Endothelial cell of umbilical vein (primary cell): ENCODE measurements at regions not wholly inside any gene's neighbourhood (a gene's known extent, or its start where the extent isn't known, plus 50 kb on each side); places are given as distances from the start of the nearest gene placed in this dataset.

ENCODE experiments used
- BruUV-seq: library from RNA; stranded (reverse); fragments of 400-500 nt; replicated peaks from 2 replicates; lab custom pipeline; 2021; lab: Mats Ljungman, UMichigan
- CTCF ChIA-PET: fragments of 300-600, 350-600 bp; sonication (Branson Sonifier 250); formaldehyde crosslinking; loops from one replicate; lab custom pipeline; 2021; ENCODE audit warnings: antibody characterized with exemption, inconsistent platforms; lab: Charles Lee
- POLR2A ChIA-PET: fragments of 300-600, 350-600 bp; sonication (Branson Sonifier 250); formaldehyde crosslinking; loops from one replicate; lab custom pipeline; 2021; ENCODE audit warnings: antibody characterized with exemption, inconsistent platforms; lab: Charles Lee
- DNase-seq: peaks from one replicate; pipeline ENCODE4 v3.0.0-alpha.2; 2011; ENCODE audit warnings: low read depth, low spot score
- FAIRE-seq: peaks from 2 replicates; lab custom pipeline; 2011; peaks lifted over from hg19 to GRCh38; lab: Jason Lieb, UNC
- H2AFZ ChIP-seq: 2 replicates; pipeline ENCODE4 v1.6.0; 2012; ENCODE audit warnings: low read depth, low read length, control low read depth, inconsistent platforms
- H3K27ac ChIP-seq: 2 replicates; pipeline ENCODE4 v1.5.1; 2011; ENCODE audit warnings: low read depth, mild to moderate bottlenecking, control low read depth, low read length, moderate library complexity; ENCODE audit not compliant: insufficient read depth
- H3K27me3 ChIP-seq, 2 experiments: 2 replicates each; pipeline versions ENCODE4 v1.6.0 to v1.6.1; 2011; ENCODE audit warnings: low read length in 2 of 2, mixed read lengths in 1 of 2; ENCODE audit not compliant: control insufficient read depth in 2 of 2, insufficient read depth in 2 of 2
- H3K36me3 ChIP-seq, 2 experiments: 2 replicates in 1 of 2; 3 replicates in 1 of 2; pipeline ENCODE4 v1.5.1; 2011; ENCODE audit warnings: low read length in 2 of 2, mild to moderate bottlenecking in 1 of 2, moderate library complexity in 1 of 2; ENCODE audit not compliant: control insufficient read depth in 2 of 2, insufficient read depth in 2 of 2; ENCODE audit errors: extremely low read depth in 1 of 2
- H3K4me1 ChIP-seq: 3 replicates; pipeline ENCODE4 v1.5.1; 2011; ENCODE audit warnings: mild to moderate bottlenecking, low read length; ENCODE audit not compliant: control insufficient read depth, insufficient read depth; ENCODE audit errors: extremely low read depth
- H3K4me2 ChIP-seq: 2 replicates; pipeline ENCODE4 v1.6.1; 2011; ENCODE audit warnings: low read length, control low read depth, mixed read lengths; ENCODE audit not compliant: insufficient read depth
- H3K4me3 ChIP-seq, 3 experiments: fragments of 200-600 bp in 1 of 3; sonication (generic), shearing (Covaris generic) in 1 of 3; replicated peaks in 1 of 3; 2 replicates each; pipeline ENCODE4 v1.5.1; 2011 to 2016; ENCODE audit warnings: control low read depth in 3 of 3, low read length in 3 of 3, mild to moderate bottlenecking in 2 of 3, inconsistent platforms in 1 of 3, low read depth in 1 of 3, moderate library complexity in 1 of 3; ENCODE audit not compliant: insufficient read depth in 1 of 3
- H3K79me2 ChIP-seq: 2 replicates; pipeline ENCODE4 v1.6.0; 2012; ENCODE audit warnings: low read length, inconsistent platforms; ENCODE audit not compliant: control insufficient read depth, insufficient read depth
- H3K9ac ChIP-seq: replicated peaks from 2 replicates; pipeline ENCODE3; 2011; ENCODE audit warnings: low read length, control low read depth; ENCODE audit not compliant: insufficient read depth; ENCODE audit errors: extremely low read depth
- H3K9me1 ChIP-seq: replicated peaks from 3 replicates; pipeline ENCODE4 v1.6.0; 2011; ENCODE audit warnings: mild to moderate bottlenecking, low read length; ENCODE audit not compliant: control insufficient read depth, insufficient read depth; ENCODE audit errors: extremely low read depth
- H3K9me3 ChIP-seq: replicated peaks from 2 replicates; pipeline ENCODE4 v1.5.1; 2012; ENCODE audit warnings: low read length, inconsistent platforms; ENCODE audit not compliant: control insufficient read depth, insufficient read depth
- H4K20me1 ChIP-seq: replicated peaks from 2 replicates; pipeline ENCODE3; 2011; ENCODE audit warnings: mild to moderate bottlenecking, low read length; ENCODE audit not compliant: control insufficient read depth, insufficient read depth; ENCODE audit errors: extremely low read depth
- CTCF ChIP-seq, 2 donors: IDR thresholded peaks; 1 replicate in 1 of 2; 2 replicates in 1 of 2; pipeline ENCODE4 v1.5.1; 2011; ENCODE audit warnings: low read length in 2 of 2, mild to moderate bottlenecking in 2 of 2, moderate library complexity in 2 of 2, control low read depth in 1 of 2, inconsistent platforms in 1 of 2, low read depth in 1 of 2; ENCODE audit not compliant: insufficient read depth in 1 of 2; ENCODE audit errors: extremely low read depth in 1 of 2
- EZH2 ChIP-seq: IDR thresholded peaks from 2 replicates; pipeline ENCODE4 v1.6.1; 2012; ENCODE audit warnings: borderline replicate concordance, low read depth, mild to moderate bottlenecking, moderate library complexity, low read length, inconsistent platforms; ENCODE audit not compliant: severe bottlenecking
- FOS ChIP-seq: IDR thresholded peaks from 2 replicates; pipeline ENCODE4 v1.6.1; 2011; ENCODE audit warnings: mild to moderate bottlenecking, low read length, moderate library complexity, borderline replicate concordance; ENCODE audit not compliant: insufficient read depth
- GATA2 ChIP-seq: IDR thresholded peaks from 2 replicates; pipeline ENCODE4 v1.7.0; 2011; ENCODE audit warnings: low read depth, mild to moderate bottlenecking, moderate library complexity, mixed read lengths, low read length; ENCODE audit not compliant: insufficient read length, insufficient read depth
- JUN ChIP-seq: IDR thresholded peaks from 2 replicates; pipeline ENCODE4 v1.6.1; 2011; ENCODE audit warnings: borderline replicate concordance, low read depth; ENCODE audit not compliant: insufficient read length, insufficient read depth
- MAX ChIP-seq: IDR thresholded peaks from 2 replicates; pipeline ENCODE4 v1.6.1; 2011; ENCODE audit not compliant: insufficient read depth, insufficient read length
- MYC ChIP-seq: IDR thresholded peaks from one replicate; pipeline ENCODE4 v1.6.1; 2011; ENCODE audit warnings: mild to moderate bottlenecking, low read depth, low read length
- POLR2A ChIP-seq: IDR thresholded peaks from 2 replicates; pipeline ENCODE4 v1.6.1; 2012; ENCODE audit warnings: low read depth, mild to moderate bottlenecking, control low read depth, low read length
- POLR2AphosphoS5 ChIP-seq: IDR thresholded peaks from 2 replicates; pipeline ENCODE4 v1.6.1; 2012; ENCODE audit warnings: low read depth, mild to moderate bottlenecking, control low read depth, low read length, moderate library complexity; ENCODE audit not compliant: insufficient read depth
- dilution Hi-C: fragments of 300-500 bp; cut with MboI; formaldehyde crosslinking; loops from one replicate; pipeline ENCODE4 v1.15.0; 2019; ENCODE audit warnings: low sequenced_read_pairs; ENCODE audit not compliant: extremely low pct_ligation_motif_present
- intact Hi-C: fragments of 100-400 bp; cut with micrococcal nuclease; formaldehyde crosslinking; loops from one replicate; pipeline ENCODE4 v1.10.0; 2022

GRCh38 chr1:8084913-8085312 lies 58.8 kb upstream of the ERRFI1 start:
- ChIA-PET POLR2A (no interaction called here), CTCF (interaction anchor here (1.4 kb wide), 1 partner anchor 11 kb away, joined by 4 read pairs; no protein-coding TSS in a partner anchor)
- no peak for TF ChIP-seq CTCF (IDR thresholded peaks at IDR 0.05; ENCODE audit: extremely low read depth in 1 of 2, insufficient read depth in 1 of 2, low read depth in 1 of 2, low read length in 2 of 2)
- no peak for TF ChIP-seq POLR2AphosphoS5
- TF ChIP-seq MAX = no peak
- no peak for TF ChIP-seq EZH2
- no peak for TF ChIP-seq GATA2
- no peak for TF ChIP-seq MYC
- TF ChIP-seq JUN = no peak
- TF ChIP-seq FOS = no peak
- no peak for TF ChIP-seq POLR2A
- Histone ChIP-seq H3K4me3 (no peak overlapping the region), H3K9ac (no peak overlapping the region), H3K79me2 (no peaks in the 10 kb centered on the region), H3K27me3 (no peaks in the 10 kb centered on the region), H3K9me1 (no peaks in the 10 kb centered on the region), H3K9me3 (no peaks in the 10 kb centered on the region), H3K4me2 (no peak overlapping the region), H4K20me1 (no peaks in the 10 kb centered on the region), H3K36me3 (no peaks in the 10 kb centered on the region), H3K4me1 (peaks cover 20% of the 10 kb centered on the region), H2AFZ (no peak overlapping the region), H3K27ac (no peak overlapping the region)
- DNase-seq (no peak), FAIRE-seq (no peak)
- no TSS peak for BruUV-seq
- intact Hi-C loops = no loop called here
- dilution Hi-C loops = no loop called here
